Fibroblast of lung (primary cell): ENCODE measurements at regions not wholly inside any gene's neighbourhood (a gene's known extent, or its start where the extent isn't known, plus 50 kb on each side); places are given as distances from the start of the nearest gene placed in this dataset.

Experiments
- DNase-seq, 2 donors: peaks; one replicate each; pipeline versions ENCODE4 v3.0.0 to v3.0.0-alpha.2; 2010; ENCODE audit warnings: low read depth in 2 of 2
- H2AFZ ChIP-seq: 2 replicates; pipeline ENCODE4 v1.5.1; 2012; ENCODE audit warnings: low read length, control low read depth, inconsistent platforms
- H3K27ac ChIP-seq: 2 replicates; pipeline ENCODE4 v1.5.1; 2011; ENCODE audit warnings: low read length, control low read depth; ENCODE audit not compliant: insufficient read depth
- H3K27me3 ChIP-seq: 2 replicates; pipeline ENCODE4 v1.5.1; 2011; ENCODE audit warnings: mild to moderate bottlenecking, low read length; ENCODE audit not compliant: control insufficient read depth, insufficient read depth
- H3K36me3 ChIP-seq: 2 replicates; pipeline ENCODE4 v1.5.1; 2011; ENCODE audit warnings: low read length; ENCODE audit not compliant: control insufficient read depth, insufficient read depth
- H3K4me1 ChIP-seq: 2 replicates; pipeline ENCODE4 v1.5.1; 2011; ENCODE audit warnings: low read length; ENCODE audit not compliant: control insufficient read depth, insufficient read depth; ENCODE audit errors: extremely low read depth
- H3K4me2 ChIP-seq: 2 replicates; pipeline ENCODE4 v1.5.1; 2011; ENCODE audit warnings: low read length, control low read depth; ENCODE audit not compliant: insufficient read depth; ENCODE audit errors: extremely low read depth
- H3K4me3 ChIP-seq, 4 experiments: fragments of 200-600 bp in 1 of 4; sonication (generic) in 1 of 4; replicated peaks in 1 of 4; 2 replicates each; pipeline ENCODE4 v1.5.1; 2011 to 2016; ENCODE audit warnings: low read length in 4 of 4, low read depth in 3 of 4, mild to moderate bottlenecking in 3 of 4, control low read depth in 2 of 4, inconsistent platforms in 1 of 4, mixed read lengths in 1 of 4; ENCODE audit not compliant: insufficient read depth in 1 of 4; ENCODE audit errors: control extremely low read depth in 1 of 4
- H3K79me2 ChIP-seq: 2 replicates; pipeline ENCODE4 v1.5.1; 2012; ENCODE audit warnings: mild to moderate bottlenecking, low read length, inconsistent platforms; ENCODE audit not compliant: control insufficient read depth, insufficient read depth
- H3K9ac ChIP-seq: 2 replicates; pipeline ENCODE4 v1.5.1; 2011; ENCODE audit warnings: mild to moderate bottlenecking, low read length, control low read depth; ENCODE audit not compliant: insufficient read depth
- H3K9me3 ChIP-seq: 2 replicates; pipeline ENCODE4 v1.5.1; 2012; ENCODE audit warnings: low read depth, low read length; ENCODE audit not compliant: control insufficient read depth, insufficient read depth
- H4K20me1 ChIP-seq: 2 replicates; pipeline ENCODE4 v1.5.1; 2011; ENCODE audit warnings: low read length; ENCODE audit not compliant: control insufficient read depth, insufficient read depth; ENCODE audit errors: extremely low read depth
- EZH2 ChIP-seq: IDR thresholded peaks from 2 replicates; pipeline ENCODE4 v1.5.1; 2012; ENCODE audit warnings: low read length, control low read depth, mild to moderate bottlenecking; ENCODE audit errors: missing control alignments
- TF ChIP-seq, protein P1 (sequence below), 2 donors: IDR thresholded peaks in 1 of 2; conservative IDR thresholded peaks in 1 of 2; 1 replicate in 1 of 2; 2 replicates in 1 of 2; pipeline ENCODE4 v1.5.1; 2011 to 2012; ENCODE audit warnings: low read length in 2 of 2, control low read depth in 1 of 2, inconsistent platforms in 1 of 2, low read depth in 1 of 2, mild to moderate bottlenecking in 1 of 2

DNA sequence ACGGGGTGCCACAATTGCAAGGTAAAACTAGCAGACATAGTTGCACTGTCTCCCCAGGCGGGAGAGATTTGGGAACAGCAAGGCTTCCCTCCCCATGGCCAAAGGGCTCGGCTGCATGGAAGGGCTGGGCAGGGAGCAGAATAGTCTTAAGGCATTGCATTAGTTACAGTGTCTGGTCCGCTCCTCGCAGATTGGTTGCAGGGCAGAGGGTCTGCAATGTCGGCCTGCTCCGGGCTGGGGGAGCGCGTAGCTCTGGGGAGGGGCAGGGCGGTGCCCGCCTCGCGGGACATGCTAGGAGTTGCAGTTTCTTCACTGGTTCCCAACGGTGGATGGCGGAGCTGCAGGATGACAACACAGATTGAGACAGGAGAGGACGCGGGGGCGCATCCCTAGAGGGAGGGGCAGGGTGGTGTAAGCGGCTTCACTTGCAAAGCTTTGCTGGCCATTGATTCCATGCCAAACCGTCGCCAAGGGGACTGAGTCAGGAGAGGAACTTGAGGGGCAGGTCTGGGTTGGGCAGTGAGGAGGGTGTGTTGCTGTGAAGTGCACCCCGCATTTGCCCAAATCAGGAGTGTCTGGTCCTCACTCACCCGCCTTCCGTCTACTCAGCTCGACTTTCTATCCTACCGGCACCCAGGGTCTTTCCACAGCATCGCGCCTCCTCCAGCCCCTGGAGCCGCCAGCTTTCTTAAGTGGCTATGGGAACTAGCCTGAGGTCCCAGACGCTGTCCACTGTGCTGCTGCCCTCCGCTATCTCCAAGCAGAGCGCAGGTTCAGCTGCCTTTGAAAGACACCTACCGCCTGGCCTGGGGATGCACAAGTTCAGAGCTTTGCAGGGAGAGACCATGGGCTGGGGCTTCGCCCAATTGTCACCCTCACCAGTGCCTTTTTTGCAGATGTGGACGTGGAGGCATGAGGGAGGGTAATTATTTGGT is 1748.9 kb downstream of the TP53TG3F start:
- no peak overlapping the region for H3K9ac ChIP-seq
- DNase-seq: no peak
- no peaks in the 10 kb centered on the region for H3K4me1 ChIP-seq
- no peaks in the 10 kb centered on the region for H4K20me1 ChIP-seq
- no peaks in the 10 kb centered on the region for H3K79me2 ChIP-seq
- H2AFZ ChIP-seq: no peak overlapping the region
- no peaks in the 10 kb centered on the region for H3K36me3 ChIP-seq
- TF ChIP-seq EZH2: no peak
- TF ChIP-seq, protein P1, sequence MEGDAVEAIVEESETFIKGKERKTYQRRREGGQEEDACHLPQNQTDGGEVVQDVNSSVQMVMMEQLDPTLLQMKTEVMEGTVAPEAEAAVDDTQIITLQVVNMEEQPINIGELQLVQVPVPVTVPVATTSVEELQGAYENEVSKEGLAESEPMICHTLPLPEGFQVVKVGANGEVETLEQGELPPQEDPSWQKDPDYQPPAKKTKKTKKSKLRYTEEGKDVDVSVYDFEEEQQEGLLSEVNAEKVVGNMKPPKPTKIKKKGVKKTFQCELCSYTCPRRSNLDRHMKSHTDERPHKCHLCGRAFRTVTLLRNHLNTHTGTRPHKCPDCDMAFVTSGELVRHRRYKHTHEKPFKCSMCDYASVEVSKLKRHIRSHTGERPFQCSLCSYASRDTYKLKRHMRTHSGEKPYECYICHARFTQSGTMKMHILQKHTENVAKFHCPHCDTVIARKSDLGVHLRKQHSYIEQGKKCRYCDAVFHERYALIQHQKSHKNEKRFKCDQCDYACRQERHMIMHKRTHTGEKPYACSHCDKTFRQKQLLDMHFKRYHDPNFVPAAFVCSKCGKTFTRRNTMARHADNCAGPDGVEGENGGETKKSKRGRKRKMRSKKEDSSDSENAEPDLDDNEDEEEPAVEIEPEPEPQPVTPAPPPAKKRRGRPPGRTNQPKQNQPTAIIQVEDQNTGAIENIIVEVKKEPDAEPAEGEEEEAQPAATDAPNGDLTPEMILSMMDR (conservative IDR thresholded peaks at IDR 0.05 in 1 of 2, IDR thresholded peaks at IDR 0.05 in 1 of 2; ENCODE audit: low read depth in 1 of 2, low read length in 2 of 2): no peak
- no peak overlapping the region for H3K4me2 ChIP-seq
- no peaks in the 10 kb centered on the region for H3K9me3 ChIP-seq
- no peak overlapping the region for H3K27ac ChIP-seq
- no peak overlapping the region for H3K4me3 ChIP-seq
- no peaks in the 10 kb centered on the region for H3K27me3 ChIP-seq

DNA sequence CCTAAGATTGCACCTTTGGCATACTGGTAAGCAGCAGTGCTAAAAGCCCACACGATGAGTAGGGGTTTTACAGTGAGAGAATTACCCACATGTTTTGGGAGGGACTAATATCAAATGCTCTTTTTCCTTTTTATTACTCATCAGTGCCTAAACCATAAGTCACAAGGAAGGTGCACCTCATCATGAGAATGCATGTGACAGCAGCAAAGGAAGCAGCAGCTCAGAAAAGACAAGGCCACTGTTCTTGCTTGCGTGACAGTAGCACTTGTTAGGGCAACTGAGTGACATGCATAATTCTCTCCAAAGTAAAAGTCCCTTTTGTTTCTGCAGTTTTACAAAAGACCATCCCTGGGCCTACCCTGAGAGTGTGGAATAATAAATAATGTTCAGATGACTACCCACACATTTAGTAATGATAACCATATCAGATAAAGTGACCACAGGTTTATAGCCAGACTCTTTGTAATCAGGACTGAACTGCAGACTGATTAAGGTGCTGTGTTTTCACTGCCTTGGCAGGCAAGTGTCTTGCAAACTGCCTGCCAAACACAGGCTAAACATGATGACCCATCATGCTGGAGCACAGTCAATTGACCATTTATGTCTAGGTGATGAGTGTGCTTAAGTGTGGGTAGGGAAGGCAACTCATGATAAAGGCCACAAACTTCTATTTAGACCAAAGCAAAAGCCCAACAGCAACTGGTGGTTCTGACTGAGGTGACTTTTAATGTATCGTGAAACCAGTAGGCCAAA is 1751.4 kb downstream of the TP53TG3F start:
- TF ChIP-seq, protein P1 (conservative IDR thresholded peaks at IDR 0.05 in 1 of 2, IDR thresholded peaks at IDR 0.05 in 1 of 2; ENCODE audit: low read depth in 1 of 2, low read length in 2 of 2): no peak
- no peak for TF ChIP-seq EZH2
- DNase-seq: no peak
- Histone ChIP-seq H3K27ac (no peak overlapping the region), H3K36me3 (no peaks in the 10 kb centered on the region), H3K4me3 (no peak overlapping the region), H3K9me3 (no peaks in the 10 kb centered on the region), H3K79me2 (no peaks in the 10 kb centered on the region), H3K27me3 (no peaks in the 10 kb centered on the region), H3K9ac (no peak overlapping the region), H2AFZ (no peak overlapping the region), H3K4me1 (no peaks in the 10 kb centered on the region), H3K4me2 (no peak overlapping the region), H4K20me1 (no peaks in the 10 kb centered on the region)

DNA sequence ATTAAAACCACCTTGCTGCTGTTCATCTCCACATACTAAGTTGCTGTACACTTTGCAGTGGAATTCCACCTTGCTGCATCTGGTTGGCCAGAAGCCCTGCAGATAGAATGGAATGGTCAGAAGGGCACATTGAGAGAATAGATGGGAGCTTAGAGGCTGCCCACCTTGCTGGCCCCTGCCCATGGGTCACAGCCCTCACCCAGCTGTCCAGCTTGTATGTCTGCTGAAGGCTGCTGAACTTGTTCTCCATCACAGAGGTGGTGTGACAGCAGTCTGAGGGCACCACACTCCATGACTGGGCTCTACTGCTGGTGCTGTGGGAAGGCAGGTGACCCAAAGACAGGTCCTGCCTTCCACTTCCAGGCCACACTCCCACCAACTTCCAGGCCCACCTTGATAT is 1755.4 kb downstream of the TP53TG3F start:
- Histone ChIP-seq H3K4me2 (no peak overlapping the region), H3K27me3 (no peaks in the 10 kb centered on the region), H3K4me1 (no peaks in the 10 kb centered on the region), H3K9ac (no peak overlapping the region), H3K27ac (no peak overlapping the region), H3K36me3 (no peaks in the 10 kb centered on the region), H3K4me3 (no peak overlapping the region), H3K79me2 (no peaks in the 10 kb centered on the region), H3K9me3 (no peaks in the 10 kb centered on the region), H4K20me1 (no peaks in the 10 kb centered on the region), H2AFZ (no peak overlapping the region)
- TF ChIP-seq, protein P1 (conservative IDR thresholded peaks at IDR 0.05 in 1 of 2, IDR thresholded peaks at IDR 0.05 in 1 of 2; ENCODE audit: low read depth in 1 of 2, low read length in 2 of 2): no peak
- TF ChIP-seq EZH2: no peak
- DNase-seq: no peak
